SK-N-SH treated with all-trans-retinoic acid at 6 μM for 48 hours (cell line): ENCODE measurements at regions not wholly inside any gene's neighbourhood (a gene's known extent, or its start where the extent isn't known, plus 50 kb on each side); places are given as distances from the start of the nearest gene placed in this dataset.

Source experiments
- ATAC-seq: fragments of 200-7000 bp; cut with Tn5 transposase; 3 replicates; pipeline ENCODE4 v1.9.1; 2020; ENCODE audit warnings: mild to moderate bottlenecking, moderate library complexity
- BACH2 ChIP-seq: fragments of 250-450 bp; sonication (Bioruptor Pico); IDR thresholded peaks from 2 replicates; pipeline ENCODE4 v1.9.0; 2021; ENCODE audit warnings: mild to moderate bottlenecking, borderline replicate concordance
- CSDC2 ChIP-seq: fragments of 250-450 bp; sonication (Bioruptor Pico); IDR thresholded peaks from 2 replicates; pipeline ENCODE4 v1.5.0; 2020; ENCODE audit warnings: mild to moderate bottlenecking, moderate library complexity
- CSRNP3 ChIP-seq: fragments of 250-450 bp; sonication (Bioruptor Pico); IDR thresholded peaks from 2 replicates; pipeline ENCODE4 v1.5.1; 2021; ENCODE audit warnings: mild to moderate bottlenecking, moderate library complexity
- ESRRG ChIP-seq: fragments of 250-450 bp; sonication (Bioruptor Pico); IDR thresholded peaks from 2 replicates; pipeline ENCODE4 v1.6.1; 2021; ENCODE audit warnings: mild to moderate bottlenecking
- GLIS3 ChIP-seq: fragments of 250-450 bp; sonication (Bioruptor Pico); IDR thresholded peaks from 2 replicates; pipeline ENCODE4 v1.5.0; 2020; ENCODE audit warnings: mild to moderate bottlenecking, moderate library complexity
- ISL1 ChIP-seq: fragments of 250-450 bp; sonication (Bioruptor Pico); IDR thresholded peaks from 2 replicates; pipeline ENCODE4 v2.1.2; 2022; ENCODE audit warnings: mild to moderate bottlenecking, moderate library complexity
- OSR1 ChIP-seq: fragments of 250-450 bp; sonication (Bioruptor Pico); IDR thresholded peaks from 2 replicates; pipeline ENCODE4 v1.8.0; 2022; ENCODE audit warnings: moderate library complexity, mild to moderate bottlenecking, inconsistent platforms
- PATZ1 ChIP-seq: fragments of 250-450 bp; sonication (Bioruptor Pico); IDR thresholded peaks from 2 replicates; pipeline ENCODE4 v1.8.0; 2020; ENCODE audit warnings: mild to moderate bottlenecking, moderate library complexity, borderline replicate concordance
- POU6F1 ChIP-seq: fragments of 250-450 bp; sonication (Bioruptor Pico); IDR thresholded peaks from 2 replicates; pipeline ENCODE4 v1.8.0; 2021; ENCODE audit warnings: low read depth, mild to moderate bottlenecking, moderate library complexity, borderline replicate concordance
- PPARA ChIP-seq: fragments of 250-450 bp; sonication (Bioruptor Pico); IDR thresholded peaks from 2 replicates; pipeline ENCODE4 v1.5.0; 2020; ENCODE audit warnings: mild to moderate bottlenecking, borderline replicate concordance
- SNAI2 ChIP-seq: fragments of 250-450 bp; sonication (Bioruptor Pico); IDR thresholded peaks from 2 replicates; pipeline ENCODE4 v1.5.0; 2020; ENCODE audit warnings: mild to moderate bottlenecking, moderate library complexity
- TOX ChIP-seq: fragments of 250-450 bp; sonication (Bioruptor Pico); IDR thresholded peaks from 2 replicates; pipeline ENCODE4 v1.8.0; 2021; ENCODE audit warnings: mild to moderate bottlenecking, moderate library complexity, borderline replicate concordance
- TSHZ2 ChIP-seq: fragments of 250-450 bp; sonication (Bioruptor Pico); IDR thresholded peaks from 2 replicates; pipeline ENCODE4 v1.5.0; 2020; ENCODE audit warnings: mild to moderate bottlenecking, moderate library complexity
- ZC3H10 ChIP-seq: fragments of 250-450 bp; sonication (Bioruptor Pico); IDR thresholded peaks from 2 replicates; pipeline ENCODE4 v1.5.1; 2021; ENCODE audit warnings: mild to moderate bottlenecking, moderate library complexity
- ZFP3 ChIP-seq: fragments of 250-450 bp; sonication (Bioruptor Pico); IDR thresholded peaks from 2 replicates; pipeline ENCODE4 v1.5.0; 2020; ENCODE audit warnings: mild to moderate bottlenecking, moderate library complexity
- ZFP30 ChIP-seq: fragments of 450-650 bp; formaldehyde crosslinking; IDR thresholded peaks from 2 replicates; pipeline ENCODE4 v1.5.0; 2022; ENCODE audit warnings: mild to moderate bottlenecking, moderate library complexity
- ZNF565 ChIP-seq: fragments of 450-650 bp; formaldehyde crosslinking; conservative IDR thresholded peaks from 2 replicates; pipeline ENCODE4 v1.5.0; 2020; ENCODE audit warnings: low read depth, mild to moderate bottlenecking, moderate library complexity
- ZNF70 ChIP-seq: fragments of 450-650 bp; formaldehyde crosslinking; IDR thresholded peaks from 2 replicates; pipeline ENCODE4 v1.5.0; 2020; ENCODE audit warnings: mild to moderate bottlenecking, moderate library complexity
- ZNF8 ChIP-seq: fragments of 450-650 bp; formaldehyde crosslinking; IDR thresholded peaks from 2 replicates; pipeline ENCODE4 v1.5.0; 2020; ENCODE audit warnings: mild to moderate bottlenecking, moderate library complexity

- TF ChIP-seq ZC3H10 (CRISPR knock-in tag) (no peak), OSR1 (CRISPR knock-in tag) (no peak), CSRNP3 (CRISPR knock-in tag) (no peak), TSHZ2 (CRISPR knock-in tag) (no peak), ZFP30 (CRISPR knock-in tag) (no peak), POU6F1 (CRISPR knock-in tag) (no peak), PATZ1 (CRISPR knock-in tag) (no peak), BACH2 (CRISPR knock-in tag) (no peak), ISL1 (CRISPR knock-in tag) (no peak), ZNF8 (CRISPR knock-in tag) (no peak), ESRRG (CRISPR knock-in tag) (no peak), SNAI2 (CRISPR knock-in tag) (no peak), ZNF565 (CRISPR knock-in tag) (no peak), ZFP3 (CRISPR knock-in tag) (no peak), PPARA (CRISPR knock-in tag) (no peak), CSDC2 (no peak)
- no peak for ATAC-seq
Measured at GRCh38 chr5:81843845-81844244, 92.9 kb upstream of the SSBP2 start.

- TF ChIP-seq ZFP30 (CRISPR knock-in tag) (no peak), TSHZ2 (CRISPR knock-in tag) (peak; percentile 31; the same call in 1 of the 2 replicates)
- TF ChIP-seq, all 23 proteins: peak for 1
- no peak for ATAC-seq
Measured at GRCh38 chr5:81842795-81843398, 92.0 kb upstream of the SSBP2 start.

GRCh38 chr5:81839034-81839433 lies 88.1 kb upstream of the SSBP2 start:
- TF ChIP-seq ESRRG (CRISPR knock-in tag) = no peak
- TF ChIP-seq ZC3H10 (CRISPR knock-in tag) = no peak
- no peak for TF ChIP-seq ZNF70 (CRISPR knock-in tag)
- TF ChIP-seq ZNF565 (CRISPR knock-in tag) = no peak
- no peak for TF ChIP-seq BACH2 (CRISPR knock-in tag)
- no peak for TF ChIP-seq ZFP3 (CRISPR knock-in tag)
- TF ChIP-seq PPARA (CRISPR knock-in tag) = no peak
- TF ChIP-seq SNAI2 (CRISPR knock-in tag) = no peak
- no peak for TF ChIP-seq TOX (CRISPR knock-in tag)
- no peak for TF ChIP-seq OSR1 (CRISPR knock-in tag)
- no peak for TF ChIP-seq GLIS3 (CRISPR knock-in tag)
- ATAC-seq = no peak
